NCI-H1417 (cell line): ENCODE measurements at regions not wholly inside any gene's neighbourhood (a gene's known extent, or its start where the extent isn't known, plus 50 kb on each side); places are given as distances from the start of the nearest gene placed in this dataset.

Experiments
- DNase-seq, 3 experiments: peaks; one replicate each; lab custom pipeline; 2025; lab: John Stamatoyannopoulos, UW

- no peak for DNase-seq
Observed at GRCh38 chr11:36726420-36726819, 128.4 kb upstream of the RAG2 start.

- no peak for DNase-seq
Observed at GRCh38 chr11:36724742-36725385, 126.8 kb upstream of the RAG2 start.

- DNase-seq, result no peak
Observed at GRCh38 chr11:36722421-36722820, 124.4 kb upstream of the RAG2 start.

- peak in 1 of 3 experiments; percentile 53 for DNase-seq
Observed at GRCh38 chr11:36719358-36720107, 121.5 kb upstream of the RAG2 start.

- peak in 2 of 3 experiments; percentile 37 to 83 for DNase-seq
Observed at GRCh38 chr11:36718451-36718850, 120.4 kb upstream of the RAG2 start.

GRCh38 chr11:36713715-36714114 lies 115.7 kb upstream of the RAG2 start:
- no peak for DNase-seq

GRCh38 chr11:36711104-36711825 lies 113.2 kb upstream of the RAG2 start:
- peak in 1 of 3 experiments; percentile 61 for DNase-seq
